ENCODE measurements at regions not wholly inside any gene's neighbourhood (a gene's known extent, or its start where the extent isn't known, plus 50 kb on each side); places are given as distances from the start of the nearest gene placed in this dataset.

GRCh38 chr1:98002288-98002687 lies 81.5 kb upstream of the DPYD start:
- 68 to 71% (median 69%) methylated on average over 2 of the region's 2 CpGs for WGBS, 4 donors
- Histone ChIP-seq H3K27me3 (no peaks in the 10 kb centered on the region), H3K4me3 (no peak overlapping the region), H3K4me1 (replicated peaks in 1 of 2) (no peaks in the 10 kb centered on the region), H3K27ac (no peak overlapping the region), H3K9me3 (replicated peaks in 1 of 3) (no peaks in the 10 kb centered on the region), H3K36me3 (replicated peaks in 1 of 2) (no peaks in the 10 kb centered on the region)
- TF ChIP-seq, protein P1, sequence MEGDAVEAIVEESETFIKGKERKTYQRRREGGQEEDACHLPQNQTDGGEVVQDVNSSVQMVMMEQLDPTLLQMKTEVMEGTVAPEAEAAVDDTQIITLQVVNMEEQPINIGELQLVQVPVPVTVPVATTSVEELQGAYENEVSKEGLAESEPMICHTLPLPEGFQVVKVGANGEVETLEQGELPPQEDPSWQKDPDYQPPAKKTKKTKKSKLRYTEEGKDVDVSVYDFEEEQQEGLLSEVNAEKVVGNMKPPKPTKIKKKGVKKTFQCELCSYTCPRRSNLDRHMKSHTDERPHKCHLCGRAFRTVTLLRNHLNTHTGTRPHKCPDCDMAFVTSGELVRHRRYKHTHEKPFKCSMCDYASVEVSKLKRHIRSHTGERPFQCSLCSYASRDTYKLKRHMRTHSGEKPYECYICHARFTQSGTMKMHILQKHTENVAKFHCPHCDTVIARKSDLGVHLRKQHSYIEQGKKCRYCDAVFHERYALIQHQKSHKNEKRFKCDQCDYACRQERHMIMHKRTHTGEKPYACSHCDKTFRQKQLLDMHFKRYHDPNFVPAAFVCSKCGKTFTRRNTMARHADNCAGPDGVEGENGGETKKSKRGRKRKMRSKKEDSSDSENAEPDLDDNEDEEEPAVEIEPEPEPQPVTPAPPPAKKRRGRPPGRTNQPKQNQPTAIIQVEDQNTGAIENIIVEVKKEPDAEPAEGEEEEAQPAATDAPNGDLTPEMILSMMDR (IDR thresholded peaks at IDR 0.05), result no peak
- TF ChIP-seq POLR2A (IDR thresholded peaks at IDR 0.05), result no peak
- intact Hi-C loops (cut with DNase I), result no loop called here
- no peak for DNase-seq

- H3K36me3 ChIP-seq (replicated peaks in 1 of 2), result no peaks in the 10 kb centered on the region
- no peaks in the 10 kb centered on the region for H3K4me1 ChIP-seq (replicated peaks in 1 of 2)
- H3K9me3 ChIP-seq (replicated peaks in 1 of 3), result no peaks in the 10 kb centered on the region
- intact Hi-C loops (cut with DNase I), result no loop called here
- 80 to 100% (median 87%) methylated on average over 1 of the region's 1 CpG for WGBS, 4 donors
- H3K4me3 ChIP-seq, result no peak overlapping the region
- DNase-seq, result no peak
- no peak overlapping the region for H3K27ac ChIP-seq
- no peaks in the 10 kb centered on the region for H3K27me3 ChIP-seq
- TF ChIP-seq POLR2A (IDR thresholded peaks at IDR 0.05), result no peak
- TF ChIP-seq, protein P1 (IDR thresholded peaks at IDR 0.05), result no peak
Observed at GRCh38 chr1:98001764-98002163, 80.9 kb upstream of the DPYD start.

DNA sequence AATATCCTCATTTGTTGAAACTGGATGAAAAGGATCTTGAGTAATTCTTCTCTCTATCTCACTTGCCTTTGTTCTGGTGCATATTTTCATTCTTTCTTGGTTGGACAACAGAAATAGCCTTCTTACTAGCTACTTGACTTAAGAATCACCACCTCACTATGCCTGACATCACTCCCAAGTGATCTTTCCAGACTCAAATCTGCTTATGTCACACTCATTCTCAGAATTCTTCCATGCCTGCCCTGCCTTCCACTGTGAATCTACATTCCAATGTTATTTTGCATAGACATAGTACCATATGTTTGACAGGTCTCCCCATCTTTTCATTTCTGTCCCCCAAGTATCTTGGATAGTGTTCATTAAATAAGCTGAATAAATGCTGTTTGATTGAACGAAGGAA lies 78.5 kb upstream of the DPYD start:
- no peak for DNase-seq
- 52 to 64% (median 59%) methylated on average over 1 of the region's 1 CpG for whole genome bisulfite sequencing, 4 donors
- Histone ChIP-seq H3K4me3 (no peak overlapping the region), H3K9me3 (replicated peaks in 1 of 3) (no peaks in the 10 kb centered on the region), H3K27me3 (no peaks in the 10 kb centered on the region), H3K36me3 (replicated peaks in 1 of 2) (no peaks in the 10 kb centered on the region), H3K4me1 (replicated peaks in 1 of 2) (no peaks in the 10 kb centered on the region), H3K27ac (no peak overlapping the region)
- TF ChIP-seq POLR2A (IDR thresholded peaks at IDR 0.05), result no peak
- TF ChIP-seq, protein P1 (IDR thresholded peaks at IDR 0.05), result no peak
- intact Hi-C loops (cut with DNase I), result no loop called here

- DNase-seq, result no peak
- Histone ChIP-seq H3K27me3 (no peaks in the 10 kb centered on the region), H3K4me3 (no peak overlapping the region), H3K9me3 (replicated peaks in 1 of 3) (no peaks in the 10 kb centered on the region), H3K4me1 (replicated peaks in 1 of 2) (no peaks in the 10 kb centered on the region), H3K36me3 (replicated peaks in 1 of 2) (no peaks in the 10 kb centered on the region), H3K27ac (no peak overlapping the region)
- no peak for TF ChIP-seq POLR2A (IDR thresholded peaks at IDR 0.05)
- TF ChIP-seq, protein P1 (IDR thresholded peaks at IDR 0.05), result no peak
- intact Hi-C loops (cut with DNase I), result no loop called here
Observed at GRCh38 chr1:97996880-97997279, 76.0 kb upstream of the DPYD start.

All from adrenal gland (tissue), 9 donors.